RWPE1 (cell line): ENCODE measurements at regions not wholly inside any gene's neighbourhood (a gene's known extent, or its start where the extent isn't known, plus 50 kb on each side); places are given as distances from the start of the nearest gene placed in this dataset.

ENCODE experiments used
- CTCF ChIA-PET: fragments of 350-600 bp; sonication (Branson Sonifier 250); formaldehyde crosslinking; extraction: SDS; loops from one replicate; lab custom pipeline; 2021; lab: Yijun Ruan, JAX
- POLR2A ChIA-PET: fragments of 400-600 bp; formaldehyde crosslinking; extraction: SDS; loops from one replicate; lab custom pipeline; 2020; ENCODE audit warnings: antibody characterized with exemption; ENCODE audit not compliant: low non-redundant PET; lab: Yijun Ruan, JAX
- DNase-seq: peaks from one replicate; pipeline ENCODE4 v3.0.0; 2012; ENCODE audit warnings: low spot score
- H3K27ac ChIP-seq: fragments of 450-650 bp; 2 replicates; pipeline ENCODE4 v1.5.1; 2017
- TF ChIP-seq, protein P1 (sequence below): fragments of 450-650 bp; conservative IDR thresholded peaks from 2 replicates; pipeline ENCODE4 v1.5.1; 2017; ENCODE audit warnings: low read depth, mild to moderate bottlenecking

DNA sequence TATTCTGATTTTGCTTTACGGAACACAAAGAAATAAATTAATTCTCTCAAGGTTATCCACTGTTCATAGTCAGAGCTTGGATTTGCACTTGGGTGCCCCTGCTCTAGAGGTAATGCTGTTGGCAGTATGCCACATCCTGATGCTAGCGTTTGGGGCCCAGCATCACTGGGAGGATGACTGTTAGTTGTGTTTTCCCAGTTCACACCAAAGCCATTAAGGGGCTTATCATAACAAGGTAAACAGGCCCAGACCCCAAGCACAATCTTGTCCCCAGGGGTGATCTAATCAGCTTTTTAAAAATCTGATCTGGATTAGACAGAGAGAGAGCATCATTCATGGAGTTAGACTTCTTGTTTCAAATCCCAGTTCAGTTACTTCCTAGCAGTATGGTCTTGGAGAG is 60.2 kb upstream of the PBX1 start:
- TF ChIP-seq, protein P1, sequence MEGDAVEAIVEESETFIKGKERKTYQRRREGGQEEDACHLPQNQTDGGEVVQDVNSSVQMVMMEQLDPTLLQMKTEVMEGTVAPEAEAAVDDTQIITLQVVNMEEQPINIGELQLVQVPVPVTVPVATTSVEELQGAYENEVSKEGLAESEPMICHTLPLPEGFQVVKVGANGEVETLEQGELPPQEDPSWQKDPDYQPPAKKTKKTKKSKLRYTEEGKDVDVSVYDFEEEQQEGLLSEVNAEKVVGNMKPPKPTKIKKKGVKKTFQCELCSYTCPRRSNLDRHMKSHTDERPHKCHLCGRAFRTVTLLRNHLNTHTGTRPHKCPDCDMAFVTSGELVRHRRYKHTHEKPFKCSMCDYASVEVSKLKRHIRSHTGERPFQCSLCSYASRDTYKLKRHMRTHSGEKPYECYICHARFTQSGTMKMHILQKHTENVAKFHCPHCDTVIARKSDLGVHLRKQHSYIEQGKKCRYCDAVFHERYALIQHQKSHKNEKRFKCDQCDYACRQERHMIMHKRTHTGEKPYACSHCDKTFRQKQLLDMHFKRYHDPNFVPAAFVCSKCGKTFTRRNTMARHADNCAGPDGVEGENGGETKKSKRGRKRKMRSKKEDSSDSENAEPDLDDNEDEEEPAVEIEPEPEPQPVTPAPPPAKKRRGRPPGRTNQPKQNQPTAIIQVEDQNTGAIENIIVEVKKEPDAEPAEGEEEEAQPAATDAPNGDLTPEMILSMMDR = no peak
- no peak for DNase-seq
- H3K27ac ChIP-seq = no peak overlapping the region
- ChIA-PET POLR2A (no interaction called here), CTCF (interaction anchor here (0.6 kb wide), 1 partner anchor 13 kb away, joined by 3 read pairs; no protein-coding TSS in a partner anchor)

DNA sequence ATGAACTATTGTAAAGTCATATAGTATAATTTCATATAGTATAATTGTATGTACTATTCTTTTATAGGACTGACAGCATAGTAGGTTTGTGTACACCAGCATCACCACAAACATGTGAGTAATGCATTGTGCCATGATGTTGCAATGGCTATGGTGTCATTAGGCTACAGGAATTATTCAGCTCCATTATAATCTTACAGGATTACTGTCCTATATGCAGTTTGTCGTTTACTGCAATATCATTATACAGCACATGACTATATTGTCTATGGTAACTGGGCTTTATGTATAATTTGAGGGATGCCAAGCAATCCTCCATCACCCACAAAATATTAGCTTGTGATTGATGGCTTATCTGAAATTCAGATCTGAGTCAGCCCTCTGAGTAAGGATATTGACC is 54.2 kb upstream of the PBX1 start:
- no peak overlapping the region for H3K27ac ChIP-seq
- ChIA-PET POLR2A (no interaction called here), CTCF (no interaction called here)
- DNase-seq = no peak
- TF ChIP-seq, protein P1 = no peak
